Astrocyte (in vitro differentiated cells and primary cell): ENCODE measurements at regions not wholly inside any gene's neighbourhood (a gene's known extent, or its start where the extent isn't known, plus 50 kb on each side); places are given as distances from the start of the nearest gene placed in this dataset.

Source experiments
- DNase-seq: peaks from one replicate; pipeline ENCODE4 v3.0.0-alpha.2; 2010; ENCODE audit warnings: low read depth
- FAIRE-seq: peaks from 2 replicates; lab custom pipeline; 2011; peaks lifted over from hg19 to GRCh38; lab: Jason Lieb, UNC
- H2AFZ ChIP-seq: 2 replicates; pipeline ENCODE4 v1.6.0; 2012; ENCODE audit warnings: low read depth, low read length, inconsistent platforms
- H3K27ac ChIP-seq: 2 replicates; pipeline ENCODE4 v1.5.1; 2011; ENCODE audit warnings: low read depth, low read length, inconsistent platforms
- H3K27me3 ChIP-seq: 2 replicates; pipeline ENCODE4 v1.6.0; 2011; ENCODE audit warnings: low read length, inconsistent platforms; ENCODE audit not compliant: insufficient read depth
- H3K36me3 ChIP-seq: 2 replicates; pipeline ENCODE4 v1.5.1; 2011; ENCODE audit warnings: low read length, inconsistent platforms; ENCODE audit not compliant: insufficient read depth
- H3K4me1 ChIP-seq: 2 replicates; pipeline ENCODE4 v1.5.1; 2011; ENCODE audit warnings: low read length, inconsistent platforms; ENCODE audit not compliant: insufficient read depth
- H3K4me2 ChIP-seq: 2 replicates; pipeline ENCODE4 v1.6.0; 2012; ENCODE audit warnings: low read length, inconsistent platforms
- H3K4me3 ChIP-seq: 2 replicates; pipeline ENCODE4 v1.5.1; 2011; ENCODE audit warnings: low read depth, mild to moderate bottlenecking, low read length, inconsistent platforms; ENCODE audit not compliant: insufficient read depth
- H3K79me2 ChIP-seq: 2 replicates; pipeline ENCODE4 v1.6.0; 2012; ENCODE audit warnings: mild to moderate bottlenecking, low read length, inconsistent platforms; ENCODE audit not compliant: insufficient read depth
- H3K9ac ChIP-seq: 2 replicates; pipeline ENCODE4 v1.6.0; 2012; ENCODE audit warnings: mild to moderate bottlenecking, low read length, inconsistent platforms
- H3K9me3 ChIP-seq: 2 replicates; pipeline ENCODE4 v1.5.1; 2012; ENCODE audit warnings: low read depth, mild to moderate bottlenecking, low read length, inconsistent platforms; ENCODE audit not compliant: insufficient read depth
- H4K20me1 ChIP-seq: 2 replicates; pipeline ENCODE4 v1.6.0; 2012; ENCODE audit warnings: low read length, inconsistent platforms; ENCODE audit not compliant: insufficient read depth
- H3K27ac Mint-ChIP-seq: one replicate; pipeline ENCODE4 v1.8.0; 2021; ENCODE audit warnings: mild to moderate bottlenecking, mixed read lengths; ENCODE audit not compliant: unreplicated experiment
- H3K27me3 Mint-ChIP-seq: one replicate; pipeline ENCODE4 v1.8.0; 2021; ENCODE audit warnings: low read depth, mixed read lengths; ENCODE audit not compliant: unreplicated experiment
- H3K36me3 Mint-ChIP-seq: one replicate; pipeline ENCODE4 v1.8.0; 2021; ENCODE audit warnings: low read depth, mixed read lengths; ENCODE audit not compliant: unreplicated experiment
- H3K4me1 Mint-ChIP-seq: one replicate; pipeline ENCODE4 v1.8.0; 2021; ENCODE audit warnings: low read depth, mixed read lengths; ENCODE audit not compliant: unreplicated experiment
- H3K4me3 Mint-ChIP-seq: one replicate; pipeline ENCODE4 v1.8.0; 2021; ENCODE audit warnings: mild to moderate bottlenecking, moderate library complexity, mixed read lengths; ENCODE audit not compliant: unreplicated experiment
- H3K9me3 Mint-ChIP-seq: one replicate; pipeline ENCODE4 v1.8.0; 2021; ENCODE audit warnings: mild to moderate bottlenecking, mixed read lengths; ENCODE audit not compliant: unreplicated experiment
- EZH2 ChIP-seq: IDR thresholded peaks from 2 replicates; pipeline ENCODE4 v1.6.1; 2012; ENCODE audit warnings: mild to moderate bottlenecking, low read length, inconsistent platforms; ENCODE audit not compliant: insufficient read depth
- TF ChIP-seq, protein P1 (sequence below): IDR thresholded peaks from 2 replicates; pipeline ENCODE4 v1.5.1; 2011; ENCODE audit warnings: low read depth, mild to moderate bottlenecking, inconsistent platforms, low read length, moderate library complexity; ENCODE audit not compliant: insufficient read depth

DNA sequence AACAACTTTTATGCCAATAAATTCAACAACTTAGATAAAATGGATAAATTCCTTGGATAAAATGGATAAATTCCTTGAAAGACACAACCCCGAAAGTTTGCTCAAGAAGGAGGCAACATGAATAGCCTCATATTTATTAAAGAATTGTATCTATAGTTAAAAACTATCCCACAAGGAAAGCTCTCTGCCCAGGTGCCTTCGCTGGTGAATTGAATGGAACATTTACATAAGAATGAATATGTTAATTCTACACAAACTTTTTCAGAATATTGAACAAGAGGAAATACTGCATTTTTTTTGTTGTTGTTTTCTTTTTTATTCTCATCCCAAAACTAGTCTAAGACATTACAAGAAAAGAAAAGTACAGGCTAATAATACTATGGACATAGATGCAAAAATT lies 805.3 kb upstream of the RAB6C start:
- H3K9me3 ChIP-seq = no peaks in the 10 kb centered on the region
- no peaks in the 10 kb centered on the region for H3K36me3 ChIP-seq
- FAIRE-seq (no peak), DNase-seq (no peak)
- no peak overlapping the region for H3K4me2 ChIP-seq
- H3K27me3 Mint-ChIP-seq = peaks cover 14% of the 10 kb centered on the region
- H3K27me3 ChIP-seq = no peaks in the 10 kb centered on the region
- H3K4me1 Mint-ChIP-seq = no peaks in the 10 kb centered on the region
- no peak overlapping the region for H3K9ac ChIP-seq
- H3K79me2 ChIP-seq = no peaks in the 10 kb centered on the region
- H3K27ac ChIP-seq = no peak overlapping the region
- TF ChIP-seq, protein P1, sequence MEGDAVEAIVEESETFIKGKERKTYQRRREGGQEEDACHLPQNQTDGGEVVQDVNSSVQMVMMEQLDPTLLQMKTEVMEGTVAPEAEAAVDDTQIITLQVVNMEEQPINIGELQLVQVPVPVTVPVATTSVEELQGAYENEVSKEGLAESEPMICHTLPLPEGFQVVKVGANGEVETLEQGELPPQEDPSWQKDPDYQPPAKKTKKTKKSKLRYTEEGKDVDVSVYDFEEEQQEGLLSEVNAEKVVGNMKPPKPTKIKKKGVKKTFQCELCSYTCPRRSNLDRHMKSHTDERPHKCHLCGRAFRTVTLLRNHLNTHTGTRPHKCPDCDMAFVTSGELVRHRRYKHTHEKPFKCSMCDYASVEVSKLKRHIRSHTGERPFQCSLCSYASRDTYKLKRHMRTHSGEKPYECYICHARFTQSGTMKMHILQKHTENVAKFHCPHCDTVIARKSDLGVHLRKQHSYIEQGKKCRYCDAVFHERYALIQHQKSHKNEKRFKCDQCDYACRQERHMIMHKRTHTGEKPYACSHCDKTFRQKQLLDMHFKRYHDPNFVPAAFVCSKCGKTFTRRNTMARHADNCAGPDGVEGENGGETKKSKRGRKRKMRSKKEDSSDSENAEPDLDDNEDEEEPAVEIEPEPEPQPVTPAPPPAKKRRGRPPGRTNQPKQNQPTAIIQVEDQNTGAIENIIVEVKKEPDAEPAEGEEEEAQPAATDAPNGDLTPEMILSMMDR = no peak
- no peak for TF ChIP-seq EZH2
- no peak overlapping the region for H3K27ac Mint-ChIP-seq
- no peaks in the 10 kb centered on the region for H3K4me1 ChIP-seq
- no peaks in the 10 kb centered on the region for H3K9me3 Mint-ChIP-seq
- H3K4me3 ChIP-seq = no peak overlapping the region
- no peak overlapping the region for H2AFZ ChIP-seq
- H3K4me3 Mint-ChIP-seq = no peak overlapping the region
- no peaks in the 10 kb centered on the region for H4K20me1 ChIP-seq
- H3K36me3 Mint-ChIP-seq = no peaks in the 10 kb centered on the region

DNA sequence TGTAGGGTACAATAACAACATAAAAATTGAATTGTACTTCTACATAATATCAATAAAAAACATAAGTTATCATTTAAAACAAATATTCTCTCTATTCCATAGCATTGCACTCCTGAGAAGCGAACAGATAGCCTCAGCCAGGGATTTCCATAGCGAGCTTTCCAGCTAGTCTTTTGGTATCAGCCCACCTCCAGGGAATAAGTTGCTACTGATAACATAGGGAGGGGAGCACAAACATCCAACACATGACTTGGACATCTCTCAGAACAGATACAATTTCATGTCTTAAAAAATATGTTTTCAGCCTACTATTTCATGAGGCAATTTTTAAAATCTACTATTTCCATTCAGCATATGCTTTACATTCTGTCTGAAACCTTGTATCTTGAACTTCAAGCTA lies 804.4 kb upstream of the RAB6C start:
- Histone ChIP-seq H3K9me3 (no peaks in the 10 kb centered on the region), H3K4me2 (no peak overlapping the region), H3K4me1 (no peaks in the 10 kb centered on the region), H2AFZ (no peak overlapping the region), H3K9ac (no peak overlapping the region), H3K27ac (no peak overlapping the region), H4K20me1 (no peaks in the 10 kb centered on the region), H3K4me3 (no peak overlapping the region), H3K27me3 (no peaks in the 10 kb centered on the region), H3K36me3 (no peaks in the 10 kb centered on the region), H3K79me2 (no peaks in the 10 kb centered on the region)
- H3K4me3 Mint-ChIP-seq = no peak overlapping the region
- TF ChIP-seq EZH2 = no peak
- TF ChIP-seq, protein P1 = no peak
- no peaks in the 10 kb centered on the region for H3K4me1 Mint-ChIP-seq
- no peaks in the 10 kb centered on the region for H3K36me3 Mint-ChIP-seq
- H3K27ac Mint-ChIP-seq = no peak overlapping the region
- DNase-seq (no peak), FAIRE-seq (no peak)
- no peaks in the 10 kb centered on the region for H3K9me3 Mint-ChIP-seq
- peaks cover 10% of the 10 kb centered on the region for H3K27me3 Mint-ChIP-seq

DNA sequence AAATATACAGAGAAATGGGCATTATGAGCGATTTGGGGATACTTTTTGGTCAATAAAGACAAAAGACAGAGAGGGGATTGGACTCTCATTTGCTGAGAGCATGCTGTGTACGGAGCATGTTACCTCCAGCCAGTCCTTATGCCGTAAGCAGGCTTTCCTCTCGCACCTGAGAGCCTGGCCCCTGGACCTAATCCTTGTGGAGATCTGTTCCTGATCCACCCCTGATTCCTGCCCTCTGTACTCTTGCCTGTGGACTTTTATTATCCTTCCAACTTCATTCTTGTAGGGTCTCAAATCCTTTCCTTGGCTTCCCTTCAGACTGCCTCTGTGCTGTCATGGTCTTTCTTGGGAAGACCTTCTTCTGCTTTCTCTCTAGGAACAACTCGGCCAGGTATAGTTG lies 803.1 kb upstream of the RAB6C start:
- H3K9me3 Mint-ChIP-seq = no peaks in the 10 kb centered on the region
- peaks cover 10% of the 10 kb centered on the region for H3K27me3 Mint-ChIP-seq
- FAIRE-seq = no peak

More for the DNA sequence above, 803.1 kb upstream of the RAB6C start:
- Histone ChIP-seq H3K27me3 (no peaks in the 10 kb centered on the region), H3K4me1 (no peaks in the 10 kb centered on the region), H3K27ac (no peak overlapping the region), H3K36me3 (no peaks in the 10 kb centered on the region), H3K9me3 (no peaks in the 10 kb centered on the region), H3K4me3 (no peak overlapping the region), H4K20me1 (no peaks in the 10 kb centered on the region), H2AFZ (no peak overlapping the region), H3K79me2 (no peaks in the 10 kb centered on the region), H3K9ac (no peak overlapping the region), H3K4me2 (no peak overlapping the region)
- Mint-ChIP-seq H3K36me3 (no peaks in the 10 kb centered on the region), H3K4me3 (no peak overlapping the region), H3K27ac (no peak overlapping the region), H3K4me1 (no peaks in the 10 kb centered on the region)
- no peak for TF ChIP-seq EZH2
- TF ChIP-seq, protein P1 = no peak
- DNase-seq = no peak
